ENCODE measurements at regions not wholly inside any gene's neighbourhood (a gene's known extent, or its start where the extent isn't known, plus 50 kb on each side); places are given as distances from the start of the nearest gene placed in this dataset.

GRCh38 chr3:176313426-176313825 is 883.9 kb downstream of the TBL1XR1 start:
- CTCF ChIA-PET: no interaction called here
- no peak for DNase-seq (ENCODE audit: extremely low spot score)
- POLR2A ChIA-PET: interaction anchor here (0.6 kb wide), 1 partner anchor 1251 kb away, joined by 4 read pairs; no protein-coding TSS in a partner anchor
- TF ChIP-seq CTCF (IDR thresholded peaks at IDR 0.05; ENCODE audit: control extremely low read depth, extremely low read depth, low read depth, missing control alignments): no peak

- DNase-seq (ENCODE audit: extremely low spot score): no peak
- POLR2A ChIA-PET: no interaction called here
- no peak for TF ChIP-seq CTCF (IDR thresholded peaks at IDR 0.05; ENCODE audit: control extremely low read depth, extremely low read depth, low read depth, missing control alignments)
- CTCF ChIA-PET: no interaction called here
These were observed 886.6 kb downstream of the TBL1XR1 start for GRCh38 chr3:176310641-176311040.

- ChIA-PET CTCF (interaction anchor here (0.9 kb wide), 1 partner anchor 16 kb away, joined by 3 read pairs; no protein-coding TSS in a partner anchor), POLR2A (no interaction called here)
- no peak for TF ChIP-seq CTCF (IDR thresholded peaks at IDR 0.05; ENCODE audit: control extremely low read depth, extremely low read depth, low read depth, missing control alignments)
- no peak for DNase-seq (ENCODE audit: extremely low spot score)
These were observed 895.0 kb downstream of the TBL1XR1 start for GRCh38 chr3:176302271-176302670.

- DNase-seq (ENCODE audit: extremely low spot score): no peak
These were observed 901.1 kb downstream of the TBL1XR1 start for GRCh38 chr3:176296066-176296597.

GRCh38 chr3:176293276-176293675 is 904.0 kb downstream of the TBL1XR1 start:
- no peak for DNase-seq (ENCODE audit: extremely low spot score)
- no peak for TF ChIP-seq CTCF (IDR thresholded peaks at IDR 0.05; ENCODE audit: control extremely low read depth, extremely low read depth, low read depth, missing control alignments)
- CTCF ChIA-PET: no interaction called here
- POLR2A ChIA-PET: no interaction called here

More at GRCh38 chr3:176296066-176296597, 901.1 kb downstream of the TBL1XR1 start:
- CTCF ChIA-PET: no interaction called here
- POLR2A ChIA-PET: no interaction called here
- no peak for TF ChIP-seq CTCF (IDR thresholded peaks at IDR 0.05; ENCODE audit: control extremely low read depth, extremely low read depth, low read depth, missing control alignments)

- no peak for TF ChIP-seq CTCF (IDR thresholded peaks at IDR 0.05; ENCODE audit: control extremely low read depth, extremely low read depth, low read depth, missing control alignments)
- ChIA-PET POLR2A (no interaction called here), CTCF (interaction anchor here (1.4 to 2.2 kb wide), 3 partner anchors 11 to 45 kb away, joined by 3 to 5 read pairs (median 4); no protein-coding TSS in a partner anchor)
- no peak for DNase-seq (ENCODE audit: extremely low spot score)
These were observed 910.7 kb downstream of the TBL1XR1 start for GRCh38 chr3:176286476-176287085.
